Calu3 (cell line): ENCODE measurements at regions not wholly inside any gene's neighbourhood (a gene's known extent, or its start where the extent isn't known, plus 50 kb on each side); places are given as distances from the start of the nearest gene placed in this dataset.

Experiments used
- BruUV-seq: library from RNA; stranded (reverse); fragments of 400-500 nt; replicated peaks from 2 replicates; lab custom pipeline; 2021; lab: Mats Ljungman, UMichigan
- CTCF ChIA-PET: fragments of 300-600 bp; sonication (Branson Sonifier 250); formaldehyde crosslinking; loops from one replicate; lab custom pipeline; 2022; ENCODE audit warnings: antibody characterized with exemption; lab: Charles Lee
- DNase-seq: peaks from one replicate; pipeline ENCODE4 v3.0.0; 2022
- H3K27ac Mint-ChIP-seq: one replicate; pipeline ENCODE4 v1.8.0; 2022; ENCODE audit warnings: mixed read lengths; ENCODE audit not compliant: unreplicated experiment
- H3K27me3 Mint-ChIP-seq: one replicate; pipeline ENCODE4 v1.8.0; 2022; ENCODE audit warnings: mixed read lengths; ENCODE audit not compliant: unreplicated experiment
- H3K36me3 Mint-ChIP-seq: one replicate; pipeline ENCODE4 v1.8.0; 2022; ENCODE audit warnings: mild to moderate bottlenecking, moderate library complexity, mixed read lengths; ENCODE audit not compliant: insufficient read depth, unreplicated experiment
- H3K4me1 Mint-ChIP-seq: one replicate; pipeline ENCODE4 v1.8.0; 2022; ENCODE audit warnings: mild to moderate bottlenecking, low read depth, mixed read lengths; ENCODE audit not compliant: unreplicated experiment
- H3K4me3 Mint-ChIP-seq: one replicate; pipeline ENCODE4 v1.8.0; 2022; ENCODE audit warnings: mild to moderate bottlenecking, low read depth, moderate library complexity, mixed read lengths; ENCODE audit not compliant: unreplicated experiment
- H3K9me3 Mint-ChIP-seq: one replicate; pipeline ENCODE4 v1.8.0; 2022; ENCODE audit warnings: low read depth, mixed read lengths; ENCODE audit not compliant: unreplicated experiment
- intact Hi-C: fragments of 100-400 bp; cut with micrococcal nuclease; formaldehyde crosslinking; loops from one replicate; pipeline ENCODE4 v1.10.0; 2022; ENCODE audit not compliant: unreplicated experiment
- TF ChIP-seq, protein P1 (sequence below): fragments of 200-600 bp; IDR thresholded peaks from one replicate; pipeline ENCODE4 v1.8.0; 2022; ENCODE audit warnings: antibody characterized with exemption; ENCODE audit not compliant: unreplicated experiment

DNA sequence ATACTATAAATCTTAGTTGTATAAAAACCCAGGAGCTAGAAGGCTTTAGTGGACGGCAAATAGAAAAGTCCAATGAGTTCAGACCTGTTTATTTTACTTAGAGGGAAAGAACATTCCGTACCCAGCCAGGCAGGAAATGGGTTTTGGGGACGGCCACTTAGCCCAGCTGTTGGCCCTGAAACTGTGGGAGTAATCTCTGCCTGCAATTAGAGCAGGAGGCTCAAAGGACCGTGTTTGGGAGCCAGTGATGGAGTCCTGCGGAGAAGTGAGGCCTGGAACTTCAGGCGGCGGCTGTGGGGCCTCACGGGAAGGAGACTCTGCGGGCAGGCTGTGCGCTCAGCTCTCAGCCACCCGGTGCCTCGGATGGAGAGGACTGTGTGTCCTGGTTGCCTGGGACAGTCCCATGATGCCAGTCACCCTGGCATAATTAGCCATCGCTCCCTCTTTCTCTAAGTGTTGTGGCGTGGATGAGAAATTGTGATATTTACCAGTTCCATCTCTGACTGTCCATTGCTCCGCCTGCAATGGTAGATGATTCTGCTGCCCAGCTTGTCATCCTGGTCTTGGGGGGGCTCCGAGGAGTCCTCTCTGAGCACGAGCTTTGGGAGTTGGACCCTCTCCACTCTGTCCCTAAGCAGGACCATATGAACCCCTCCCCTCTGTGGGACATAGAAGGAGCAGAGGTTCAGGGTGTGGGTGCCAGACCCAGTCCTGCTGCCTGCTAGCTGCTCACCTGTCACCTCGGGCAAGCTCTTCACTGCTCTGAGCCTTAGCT is 530.3 kb downstream of the TBC1D22A start:
- CTCF ChIA-PET = no interaction called here
- no peak overlapping the region for H3K27ac Mint-ChIP-seq
- TF ChIP-seq, protein P1, sequence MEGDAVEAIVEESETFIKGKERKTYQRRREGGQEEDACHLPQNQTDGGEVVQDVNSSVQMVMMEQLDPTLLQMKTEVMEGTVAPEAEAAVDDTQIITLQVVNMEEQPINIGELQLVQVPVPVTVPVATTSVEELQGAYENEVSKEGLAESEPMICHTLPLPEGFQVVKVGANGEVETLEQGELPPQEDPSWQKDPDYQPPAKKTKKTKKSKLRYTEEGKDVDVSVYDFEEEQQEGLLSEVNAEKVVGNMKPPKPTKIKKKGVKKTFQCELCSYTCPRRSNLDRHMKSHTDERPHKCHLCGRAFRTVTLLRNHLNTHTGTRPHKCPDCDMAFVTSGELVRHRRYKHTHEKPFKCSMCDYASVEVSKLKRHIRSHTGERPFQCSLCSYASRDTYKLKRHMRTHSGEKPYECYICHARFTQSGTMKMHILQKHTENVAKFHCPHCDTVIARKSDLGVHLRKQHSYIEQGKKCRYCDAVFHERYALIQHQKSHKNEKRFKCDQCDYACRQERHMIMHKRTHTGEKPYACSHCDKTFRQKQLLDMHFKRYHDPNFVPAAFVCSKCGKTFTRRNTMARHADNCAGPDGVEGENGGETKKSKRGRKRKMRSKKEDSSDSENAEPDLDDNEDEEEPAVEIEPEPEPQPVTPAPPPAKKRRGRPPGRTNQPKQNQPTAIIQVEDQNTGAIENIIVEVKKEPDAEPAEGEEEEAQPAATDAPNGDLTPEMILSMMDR = no peak

DNA sequence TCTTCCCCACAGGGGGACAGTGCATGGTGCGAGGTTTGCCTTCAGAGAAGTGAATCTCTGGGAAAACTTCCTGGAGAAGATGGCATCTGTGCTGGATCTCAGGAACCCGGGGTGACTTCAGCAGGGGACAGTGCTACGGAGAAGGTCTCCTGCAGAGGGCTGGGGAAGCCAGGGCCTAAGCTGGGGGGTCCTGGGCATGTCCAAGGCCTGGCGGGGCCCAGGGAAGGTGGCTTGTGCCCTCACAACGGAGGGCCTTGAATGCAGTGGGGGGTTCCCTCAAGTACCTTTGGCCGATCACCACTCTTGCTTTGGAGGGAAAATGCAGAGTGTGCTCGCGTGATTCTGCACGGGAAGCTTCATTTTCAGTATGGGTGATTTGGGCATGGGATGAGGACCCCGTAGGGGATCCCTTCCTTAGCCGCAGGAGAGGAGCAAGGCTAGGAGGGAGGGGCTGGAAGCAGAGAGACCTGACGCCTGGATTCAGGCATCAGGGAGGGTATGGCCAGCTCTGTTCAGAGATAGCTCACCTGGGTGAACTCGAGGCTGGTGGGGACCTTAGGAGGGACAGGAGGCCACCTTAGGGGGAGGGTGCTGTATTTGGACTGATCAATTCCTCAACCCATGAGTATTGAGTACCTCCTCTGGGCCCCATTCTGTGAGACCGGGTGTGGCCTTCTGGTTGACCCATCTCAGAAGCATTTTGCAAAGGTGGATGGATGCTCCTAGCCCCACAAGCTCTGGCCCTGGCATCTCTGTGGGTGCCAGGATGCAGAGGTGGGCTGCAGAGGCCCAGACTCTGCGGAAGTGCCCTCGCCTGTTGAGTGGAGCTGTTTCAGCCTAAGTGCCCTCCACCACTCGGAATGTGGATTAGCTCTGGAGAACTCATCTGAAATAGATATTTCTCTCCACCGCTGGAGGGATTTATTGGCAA is 529.4 kb downstream of the TBC1D22A start:
- H3K9me3 Mint-ChIP-seq = no peaks in the 10 kb centered on the region
- BruUV-seq = no TSS peak
- no peak overlapping the region for H3K4me3 Mint-ChIP-seq
- peaks cover 17% of the 10 kb centered on the region for H3K4me1 Mint-ChIP-seq
- TF ChIP-seq, protein P1 = no peak
- no peak overlapping the region for H3K27ac Mint-ChIP-seq
- CTCF ChIA-PET = no interaction called here
- no peak for DNase-seq
- intact Hi-C loops = no loop called here
- H3K27me3 Mint-ChIP-seq = peaks cover 74% of the 10 kb centered on the region
- H3K36me3 Mint-ChIP-seq = no peaks in the 10 kb centered on the region

More for the DNA sequence above, 530.3 kb downstream of the TBC1D22A start:
- no peak overlapping the region for H3K4me3 Mint-ChIP-seq
- DNase-seq = no peak
- intact Hi-C loops = no loop called here
- peaks cover 17% of the 10 kb centered on the region for H3K4me1 Mint-ChIP-seq
- H3K27me3 Mint-ChIP-seq = peaks cover 74% of the 10 kb centered on the region
- no TSS peak for BruUV-seq
- H3K9me3 Mint-ChIP-seq = no peaks in the 10 kb centered on the region
- no peaks in the 10 kb centered on the region for H3K36me3 Mint-ChIP-seq

DNA sequence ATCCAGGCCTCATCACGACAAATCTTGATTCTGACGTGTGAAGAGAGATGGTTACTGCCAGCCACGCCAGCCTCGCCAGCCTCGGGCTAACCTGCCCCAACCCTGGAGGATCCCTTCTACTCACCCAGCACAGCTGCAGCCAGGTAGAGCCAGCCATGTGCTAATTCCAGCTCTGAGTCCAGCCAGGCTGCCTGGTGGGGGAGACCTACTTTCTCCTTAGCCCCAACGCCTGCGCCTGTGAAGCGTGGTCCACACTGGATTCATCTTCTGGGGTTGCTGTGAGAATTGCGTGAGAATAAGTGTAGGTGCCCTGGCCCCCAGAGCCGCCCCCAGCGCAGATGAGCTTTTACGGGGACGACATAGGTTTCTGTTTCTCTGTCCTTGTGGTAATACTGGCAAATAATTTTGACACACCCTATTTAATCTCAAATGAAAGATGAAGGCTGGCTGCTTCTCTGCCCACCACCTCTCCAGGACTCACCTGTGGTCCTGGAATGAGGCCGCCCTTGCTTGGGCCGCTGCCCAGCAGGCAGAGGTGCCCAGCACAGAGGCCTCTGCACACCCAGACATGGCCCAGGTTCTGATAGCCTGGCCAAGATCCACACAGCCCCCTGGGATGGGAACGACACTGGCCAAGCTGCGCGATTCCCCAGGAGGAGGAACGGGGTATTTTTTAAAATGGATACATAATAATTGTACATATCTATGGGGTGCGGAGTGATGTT is 528.4 kb downstream of the TBC1D22A start:
- no peak overlapping the region for H3K27ac Mint-ChIP-seq
- CTCF ChIA-PET = no interaction called here
- no peaks in the 10 kb centered on the region for H3K36me3 Mint-ChIP-seq
- intact Hi-C loops = no loop called here
- H3K4me3 Mint-ChIP-seq = no peak overlapping the region
- H3K9me3 Mint-ChIP-seq = no peaks in the 10 kb centered on the region
- no peak for DNase-seq
- TF ChIP-seq, protein P1 = no peak
- peaks cover 74% of the 10 kb centered on the region for H3K27me3 Mint-ChIP-seq
- peaks cover 17% of the 10 kb centered on the region for H3K4me1 Mint-ChIP-seq
- BruUV-seq = no TSS peak

DNA sequence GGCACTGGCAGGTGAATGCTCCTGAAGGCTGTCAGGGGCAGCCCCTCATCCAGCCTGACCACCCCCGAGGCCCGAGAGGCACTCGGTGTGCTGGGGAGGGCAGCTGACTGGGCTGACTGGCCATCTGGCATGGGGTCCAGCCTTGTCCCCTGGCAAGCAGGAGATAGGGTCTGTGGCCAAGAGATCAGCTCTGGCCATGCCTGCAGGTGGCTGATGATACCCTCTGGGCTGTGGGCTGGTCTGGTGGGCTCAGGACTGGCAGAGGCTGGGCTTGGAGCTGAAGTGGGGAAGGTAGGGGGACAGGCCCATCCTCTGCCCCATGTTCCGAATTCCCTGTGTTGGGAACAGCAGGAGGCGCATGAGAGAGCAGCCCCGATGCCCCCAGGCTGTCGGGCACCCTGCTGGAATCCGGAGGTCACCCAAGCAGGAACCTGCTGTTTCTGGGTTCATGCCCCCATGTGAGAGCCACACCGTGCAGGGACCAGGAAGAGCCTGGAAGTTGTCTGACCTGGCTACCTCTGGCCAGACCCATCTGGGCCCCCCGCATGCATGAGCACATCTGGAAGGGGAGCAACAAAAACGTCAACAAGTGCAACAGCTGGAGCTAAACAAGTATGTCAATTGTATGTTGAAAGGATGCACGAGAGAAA is 527.0 kb downstream of the TBC1D22A start:
- H3K9me3 Mint-ChIP-seq = no peaks in the 10 kb centered on the region
- H3K4me3 Mint-ChIP-seq = no peak overlapping the region
- intact Hi-C loops = no loop called here
- no peak overlapping the region for H3K27ac Mint-ChIP-seq
- no peak for DNase-seq
- no TSS peak for BruUV-seq
- TF ChIP-seq, protein P1 = no peak
- peaks cover 11% of the 10 kb centered on the region for H3K4me1 Mint-ChIP-seq
- CTCF ChIA-PET = no interaction called here
- peaks cover 74% of the 10 kb centered on the region for H3K27me3 Mint-ChIP-seq
- no peaks in the 10 kb centered on the region for H3K36me3 Mint-ChIP-seq
